T-helper 1 cell treated with Interleukin-12 subunit alpha and Interleukin-12 subunit beta and Interleukin-4 antibody, amounts not matched to agents 30 μg/mL and 1 μg/mL, for 36 hours (primary cell): ENCODE measurements at regions not wholly inside any gene's neighbourhood (a gene's known extent, or its start where the extent isn't known, plus 50 kb on each side); places are given as distances from the start of the nearest gene placed in this dataset.
"Not testable (repeated sequence)": the region's sequence is repeated elsewhere in the genome, so short reads cannot be mapped to it uniquely, and the experiment has no call there.

Experiments
- H3K27ac Mint-ChIP-seq: one replicate; pipeline ENCODE4 v1.8.0; 2021; ENCODE audit warnings: mild to moderate bottlenecking, mixed read lengths
- H3K27me3 Mint-ChIP-seq: one replicate; pipeline ENCODE4 v1.8.0; 2021; ENCODE audit warnings: low read depth, mixed read lengths
- H3K36me3 Mint-ChIP-seq: one replicate; pipeline ENCODE4 v1.8.0; 2021; ENCODE audit warnings: low read depth, mixed read lengths
- H3K4me1 Mint-ChIP-seq: one replicate; pipeline ENCODE4 v1.8.0; 2021; ENCODE audit warnings: low read depth, mixed read lengths
- H3K4me3 Mint-ChIP-seq: one replicate; pipeline ENCODE4 v1.8.0; 2021; ENCODE audit warnings: mild to moderate bottlenecking, moderate library complexity, mixed read lengths
- H3K9me3 Mint-ChIP-seq: one replicate; pipeline ENCODE4 v1.8.0; 2021; ENCODE audit warnings: mixed read lengths

- Mint-ChIP-seq H3K9me3 (no peaks in the 10 kb centered on the region), H3K4me3 (no peak overlapping the region), H3K27me3 (no peaks in the 10 kb centered on the region), H3K36me3 (no peaks in the 10 kb centered on the region), H3K4me1 (no peaks in the 10 kb centered on the region), H3K27ac (no peak overlapping the region)
Measured at GRCh38 chr12:59282999-59283398, 312.8 kb upstream of the SLC16A7 start.

DNA sequence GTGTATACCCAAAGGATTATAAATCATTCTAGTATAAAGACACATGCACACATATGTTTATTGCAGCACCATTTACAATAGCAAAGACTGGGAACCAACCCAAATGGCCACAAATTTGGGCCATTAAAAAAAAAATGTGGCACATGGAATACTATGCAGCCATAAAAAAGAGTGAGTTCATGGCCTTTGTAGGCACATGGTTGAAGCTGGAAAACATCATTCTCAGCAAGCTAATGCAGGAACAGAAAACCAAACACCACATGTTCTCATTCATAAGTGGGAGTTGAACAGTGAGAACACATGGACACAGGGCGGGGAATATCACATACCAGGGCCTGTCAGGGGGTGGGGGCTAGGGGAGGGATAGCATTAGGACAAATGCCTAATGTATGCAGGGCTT, 322.3 kb upstream of the SLC16A7 start:
- H3K4me3 Mint-ChIP-seq, H3K27me3 Mint-ChIP-seq, H3K9me3 Mint-ChIP-seq, H3K36me3 Mint-ChIP-seq, H3K27ac Mint-ChIP-seq, H3K4me1 Mint-ChIP-seq: not testable (repeated sequence)

DNA sequence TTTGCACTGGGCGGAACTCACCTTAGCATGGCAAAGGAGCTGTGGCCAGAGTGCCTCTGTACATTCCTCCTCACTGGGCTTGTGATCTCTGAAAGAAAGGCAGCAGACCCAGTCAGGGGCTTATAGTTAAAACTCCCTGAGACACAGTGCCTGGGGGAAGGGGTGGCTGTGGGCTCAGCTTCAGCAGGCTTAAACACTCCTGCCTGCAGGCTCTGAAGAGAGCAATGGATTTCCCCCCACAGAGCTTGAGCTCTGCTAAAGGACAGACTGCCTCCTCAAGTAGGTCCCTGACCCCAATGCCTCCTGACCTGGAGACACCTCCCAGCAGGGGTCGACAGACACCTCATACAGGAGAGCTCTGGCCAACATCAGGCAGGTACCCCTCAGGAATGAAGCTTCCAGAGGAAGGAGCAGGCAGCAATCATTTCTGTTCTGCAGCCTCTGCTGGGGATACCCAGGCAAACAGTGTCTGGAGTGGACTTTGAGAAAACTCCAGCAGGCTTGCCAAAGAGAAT, 327.5 kb upstream of the SLC16A7 start:
- H3K27me3 Mint-ChIP-seq: no peaks in the 10 kb centered on the region
- H3K4me3 Mint-ChIP-seq: no peak overlapping the region

DNA sequence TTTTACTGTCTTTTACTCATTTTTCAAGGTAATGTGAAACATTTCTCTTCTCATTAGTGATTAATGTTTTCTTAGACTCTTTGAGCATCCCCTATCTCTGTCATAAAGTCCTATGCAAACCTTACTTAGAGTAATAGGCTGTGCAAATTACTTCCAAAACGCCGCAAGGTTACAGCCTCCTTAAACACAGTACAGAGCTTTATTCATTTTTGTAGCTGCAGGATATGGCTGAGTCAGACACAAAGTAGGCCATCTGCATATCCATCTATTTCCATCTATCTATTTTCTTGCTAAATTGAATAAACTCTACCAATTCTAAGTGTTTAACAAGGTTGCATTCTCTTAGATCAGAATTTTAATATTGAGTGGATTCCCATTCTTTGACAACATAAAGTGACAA, 335.6 kb upstream of the SLC16A7 start:
- no peak overlapping the region for H3K27ac Mint-ChIP-seq
- H3K4me3 Mint-ChIP-seq: no peak overlapping the region
- no peaks in the 10 kb centered on the region for H3K4me1 Mint-ChIP-seq
- no peaks in the 10 kb centered on the region for H3K36me3 Mint-ChIP-seq
- no peaks in the 10 kb centered on the region for H3K9me3 Mint-ChIP-seq
- H3K27me3 Mint-ChIP-seq: no peaks in the 10 kb centered on the region

More for the DNA sequence above, 327.5 kb upstream of the SLC16A7 start:
- no peaks in the 10 kb centered on the region for H3K36me3 Mint-ChIP-seq
- H3K9me3 Mint-ChIP-seq: peaks cover 5% of the 10 kb centered on the region
- no peak overlapping the region for H3K27ac Mint-ChIP-seq
- no peaks in the 10 kb centered on the region for H3K4me1 Mint-ChIP-seq

- H3K27ac Mint-ChIP-seq: no peak overlapping the region
- no peaks in the 10 kb centered on the region for H3K27me3 Mint-ChIP-seq
- no peaks in the 10 kb centered on the region for H3K4me1 Mint-ChIP-seq
- no peaks in the 10 kb centered on the region for H3K36me3 Mint-ChIP-seq
- peaks cover 7% of the 10 kb centered on the region for H3K9me3 Mint-ChIP-seq
- H3K4me3 Mint-ChIP-seq: no peak overlapping the region
Measured at GRCh38 chr12:59252731-59253130, 332.4 kb upstream of the LRIG3 start.

GRCh38 chr12:59250766-59251165, 330.5 kb upstream of the LRIG3 start:
- no peak overlapping the region for H3K27ac Mint-ChIP-seq
- H3K4me1 Mint-ChIP-seq: no peaks in the 10 kb centered on the region
- H3K4me3 Mint-ChIP-seq: no peak overlapping the region
- peaks cover 7% of the 10 kb centered on the region for H3K9me3 Mint-ChIP-seq
- H3K27me3 Mint-ChIP-seq: no peaks in the 10 kb centered on the region
- H3K36me3 Mint-ChIP-seq: no peaks in the 10 kb centered on the region

GRCh38 chr12:59240048-59240447, 319.7 kb upstream of the LRIG3 start:
- Mint-ChIP-seq H3K27ac (no peak overlapping the region), H3K9me3 (peaks cover 6% of the 10 kb centered on the region), H3K4me1 (no peaks in the 10 kb centered on the region), H3K36me3 (no peaks in the 10 kb centered on the region), H3K27me3 (no peaks in the 10 kb centered on the region), H3K4me3 (no peak overlapping the region)

DNA sequence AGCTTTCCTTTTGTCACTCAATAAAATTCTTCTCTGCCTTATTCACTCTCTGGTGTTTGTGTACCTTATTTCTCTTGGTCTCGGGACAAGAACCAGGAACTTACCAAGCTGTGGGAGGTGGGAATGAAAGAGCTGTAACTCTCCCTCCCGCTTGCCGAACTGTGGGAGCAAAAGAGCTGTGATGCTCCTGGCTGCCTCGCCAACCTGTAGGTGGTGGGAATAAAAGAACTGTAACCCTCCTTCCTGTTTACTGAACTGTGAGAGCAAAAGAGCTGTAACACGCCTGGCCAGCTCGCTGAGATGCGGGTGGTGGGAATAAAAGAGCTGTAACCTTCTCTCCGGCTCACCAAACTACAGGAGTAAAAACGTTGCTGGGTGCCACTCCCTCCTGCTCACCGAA, 314.1 kb upstream of the LRIG3 start:
- no peaks in the 10 kb centered on the region for H3K9me3 Mint-ChIP-seq
- H3K4me1 Mint-ChIP-seq: no peaks in the 10 kb centered on the region
- H3K4me3 Mint-ChIP-seq: no peak overlapping the region
- no peaks in the 10 kb centered on the region for H3K27me3 Mint-ChIP-seq
- H3K27ac Mint-ChIP-seq: no peak overlapping the region
- no peaks in the 10 kb centered on the region for H3K36me3 Mint-ChIP-seq

DNA sequence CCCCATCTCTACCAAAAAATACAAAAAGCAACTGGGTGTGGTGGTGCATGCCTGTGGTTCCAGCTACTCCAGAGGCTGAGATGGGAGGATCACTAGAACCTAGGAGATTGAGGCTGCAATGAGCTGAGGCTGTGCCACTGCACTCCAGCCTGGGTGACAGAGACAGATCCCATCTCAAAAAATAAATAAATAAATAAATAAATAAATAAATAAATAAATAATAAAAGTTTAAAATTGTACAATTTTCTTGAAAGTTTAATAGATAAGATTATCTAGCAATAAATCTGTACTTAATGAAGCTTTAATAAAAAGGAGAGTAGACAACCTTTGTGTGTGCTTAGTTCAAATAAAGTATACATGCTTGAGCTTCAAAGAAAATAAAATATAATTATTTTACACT, 310.0 kb upstream of the LRIG3 start:
- no peak overlapping the region for H3K4me3 Mint-ChIP-seq
- H3K9me3 Mint-ChIP-seq: peaks cover 6% of the 10 kb centered on the region
- no peak overlapping the region for H3K27ac Mint-ChIP-seq
- no peaks in the 10 kb centered on the region for H3K36me3 Mint-ChIP-seq
- no peaks in the 10 kb centered on the region for H3K27me3 Mint-ChIP-seq
- no peaks in the 10 kb centered on the region for H3K4me1 Mint-ChIP-seq

DNA sequence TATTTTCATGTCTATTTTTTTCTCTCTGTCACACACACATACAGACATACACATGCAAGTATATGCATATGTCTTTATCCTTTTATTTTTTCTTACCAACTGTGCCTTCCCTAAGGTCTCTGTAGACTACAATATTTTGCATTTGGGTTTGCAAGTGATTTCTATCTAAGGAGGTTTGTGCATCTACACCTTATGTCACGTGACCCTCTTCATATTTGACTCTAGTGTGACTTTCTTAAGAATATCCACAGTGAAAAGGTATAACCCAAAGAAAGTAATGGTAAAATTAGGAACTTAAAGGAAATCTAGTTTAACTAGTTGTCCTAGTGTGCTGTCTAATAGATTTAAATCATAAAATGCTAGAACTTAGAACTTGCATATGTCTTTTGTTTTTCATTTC, 298.8 kb upstream of the LRIG3 start:
- Mint-ChIP-seq H3K27ac (no peak overlapping the region), H3K4me1 (no peaks in the 10 kb centered on the region), H3K9me3 (peaks cover under 1% of the 10 kb centered on the region), H3K27me3 (no peaks in the 10 kb centered on the region), H3K36me3 (no peaks in the 10 kb centered on the region), H3K4me3 (no peak overlapping the region)

DNA sequence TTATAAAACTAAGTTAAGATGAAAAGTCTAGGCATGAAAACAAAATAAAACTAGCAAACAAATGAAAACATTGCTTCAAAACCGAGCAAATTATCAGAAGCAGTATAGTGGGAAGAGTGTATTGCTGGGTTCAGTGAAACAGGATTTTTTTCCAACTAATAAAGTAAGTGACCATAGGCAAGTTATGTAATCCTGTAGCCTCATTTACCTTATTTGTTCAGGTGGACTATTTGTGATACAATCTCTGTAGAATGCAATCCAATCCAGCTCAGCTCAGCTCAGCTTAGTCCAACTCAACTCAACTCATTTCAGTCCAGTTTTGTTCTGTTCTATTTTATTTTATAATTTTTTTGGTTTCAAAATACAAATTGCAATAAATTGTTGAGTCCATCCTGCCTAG, 276.7 kb upstream of the LRIG3 start:
- Mint-ChIP-seq H3K4me1 (no peaks in the 10 kb centered on the region), H3K9me3 (no peaks in the 10 kb centered on the region), H3K27ac (no peak overlapping the region), H3K27me3 (no peaks in the 10 kb centered on the region), H3K36me3 (no peaks in the 10 kb centered on the region), H3K4me3 (no peak overlapping the region)

DNA sequence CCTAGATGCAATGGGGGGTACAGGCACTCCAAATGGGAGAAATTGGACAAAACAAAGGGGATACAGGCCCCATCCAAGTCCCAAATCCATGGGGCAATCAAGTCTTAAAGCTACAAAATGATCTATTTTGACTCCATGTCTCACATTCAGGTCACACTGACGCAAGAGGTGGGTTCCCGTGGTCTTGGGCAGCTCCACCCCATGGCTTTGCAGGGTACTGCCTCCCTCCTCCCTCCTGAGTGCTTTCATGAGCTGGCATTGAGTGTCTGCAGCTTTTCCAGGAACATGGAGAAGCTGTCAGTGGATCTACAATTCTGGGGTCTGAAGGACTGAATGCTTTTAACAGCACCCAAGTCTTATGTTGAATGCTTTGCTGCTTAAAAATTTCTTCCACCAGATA, 274.5 kb upstream of the LRIG3 start:
- Mint-ChIP-seq H3K36me3 (no peaks in the 10 kb centered on the region), H3K9me3 (no peaks in the 10 kb centered on the region), H3K27me3 (no peaks in the 10 kb centered on the region), H3K4me1 (no peaks in the 10 kb centered on the region), H3K4me3 (no peak overlapping the region), H3K27ac (no peak overlapping the region)

- Mint-ChIP-seq H3K27me3 (no peaks in the 10 kb centered on the region), H3K4me1 (no peaks in the 10 kb centered on the region), H3K36me3 (no peaks in the 10 kb centered on the region), H3K4me3 (no peak overlapping the region), H3K9me3 (no peaks in the 10 kb centered on the region), H3K27ac (no peak overlapping the region)
Measured at GRCh38 chr12:59193476-59194050, 273.3 kb upstream of the LRIG3 start.

GRCh38 chr12:59191372-59191771, 271.1 kb upstream of the LRIG3 start:
- Mint-ChIP-seq H3K9me3 (no peaks in the 10 kb centered on the region), H3K27me3 (no peaks in the 10 kb centered on the region), H3K4me1 (no peaks in the 10 kb centered on the region)

GRCh38 chr12:59186451-59186850, 266.1 kb upstream of the LRIG3 start:
- Mint-ChIP-seq H3K9me3 (no peaks in the 10 kb centered on the region), H3K27me3 (no peaks in the 10 kb centered on the region), H3K4me1 (no peaks in the 10 kb centered on the region), H3K36me3 (no peaks in the 10 kb centered on the region), H3K4me3 (no peak overlapping the region), H3K27ac (no peak overlapping the region)

More at GRCh38 chr12:59191372-59191771, 271.1 kb upstream of the LRIG3 start:
- Mint-ChIP-seq H3K36me3 (no peaks in the 10 kb centered on the region), H3K4me3 (no peak overlapping the region), H3K27ac (no peak overlapping the region)

DNA sequence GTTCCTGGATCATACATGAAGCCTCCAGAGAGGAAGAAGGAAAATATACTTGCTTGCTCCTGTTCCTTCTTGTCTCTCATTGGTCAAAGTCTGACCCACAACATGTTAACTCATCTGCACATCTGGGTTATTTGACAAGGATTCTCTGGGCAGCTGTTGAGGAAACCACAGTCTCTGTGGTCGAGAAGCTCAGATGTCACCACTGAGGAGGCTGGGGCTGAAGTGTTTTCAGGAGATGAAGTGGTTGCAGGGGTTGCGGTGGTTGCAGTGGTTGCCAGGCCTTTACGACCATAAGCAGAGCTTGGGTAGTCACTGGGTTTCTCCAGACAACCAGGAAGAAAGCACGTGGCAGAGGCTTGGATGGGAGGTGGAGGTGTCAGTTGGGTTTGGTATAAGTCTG, 265.0 kb upstream of the LRIG3 start:
- Mint-ChIP-seq H3K4me1 (no peaks in the 10 kb centered on the region), H3K36me3 (no peaks in the 10 kb centered on the region), H3K9me3 (no peaks in the 10 kb centered on the region), H3K27ac (no peak overlapping the region), H3K27me3 (no peaks in the 10 kb centered on the region), H3K4me3 (no peak overlapping the region)
